Heart left ventricle (tissue), 16 donors: ENCODE measurements at regions not wholly inside any gene's neighbourhood (a gene's known extent, or its start where the extent isn't known, plus 50 kb on each side); places are given as distances from the start of the nearest gene placed in this dataset.
A peak's percentile ranks its signal among the peaks of the same experiment; 100 is the strongest.

Experiments
- ATAC-seq, 4 donors: fragments of 200-7000 bp; cut with Tn5 transposase; one replicate each; pipeline ENCODE4 v1.9.1; 2020 to 2022; ENCODE audit warnings: moderate library complexity in 4 of 4, mild to moderate bottlenecking in 3 of 4, moderate number of reproducible peaks in 1 of 4
- DNase-seq, 5 donors: peaks; one replicate each; pipeline ENCODE4 v3.0.0-alpha.2; 2020
- H3K27ac ChIP-seq, 12 donors: fragments of 200-600 bp; sonication (generic) in 4 of 12; one replicate each; pipeline versions ENCODE4 v1.5.0 to v1.8.0; 2016 to 2022; ENCODE audit warnings: mild to moderate bottlenecking in 2 of 12
- H3K27me3 ChIP-seq, 9 donors: fragments of 200-600 bp; sonication (generic) in 2 of 9; one replicate each; pipeline versions ENCODE4 v1.5.1 to v1.8.0; 2016 to 2022; ENCODE audit warnings: mild to moderate bottlenecking in 3 of 9
- H3K36me3 ChIP-seq, 9 donors: fragments of 200-600 bp; sonication (generic) in 2 of 9; one replicate each; pipeline versions ENCODE4 v1.5.0 to v1.8.0; 2018 to 2022; ENCODE audit warnings: mild to moderate bottlenecking in 2 of 9
- H3K4me1 ChIP-seq, 12 donors: fragments of 200-600 bp; sonication (generic) in 4 of 12; one replicate each; pipeline versions ENCODE4 v1.5.0 to v1.8.0; 2016 to 2022; ENCODE audit warnings: mild to moderate bottlenecking in 3 of 12
- H3K4me3 ChIP-seq, 12 donors: fragments of 200-600 bp; sonication (generic) in 4 of 12; one replicate each; pipeline versions ENCODE4 v1.5.0 to v1.8.0; 2017 to 2022; ENCODE audit warnings: mild to moderate bottlenecking in 9 of 12, moderate library complexity in 4 of 12
- H3K9me3 ChIP-seq, 12 donors: fragments of 200-600 bp; sonication (generic) in 4 of 12; one replicate each; pipeline versions ENCODE4 v1.5.0 to v1.8.0; 2016 to 2022; ENCODE audit warnings: mild to moderate bottlenecking in 1 of 12
- CTCF ChIP-seq, 12 donors: fragments of 200-600 bp; sonication (generic) in 4 of 12; IDR thresholded peaks; one replicate each; pipeline versions ENCODE4 v1.5.0 to v1.8.0; 2018 to 2022; ENCODE audit warnings: antibody characterized with exemption in 12 of 12, mild to moderate bottlenecking in 5 of 12
- POLR2A ChIP-seq, 2 donors: fragments of 450-650 bp; IDR thresholded peaks; one replicate each; pipeline ENCODE4 v1.6.1; 2017; ENCODE audit warnings: antibody characterized with exemption in 2 of 2, mild to moderate bottlenecking in 2 of 2, moderate library complexity in 2 of 2
- WGBS, 4 donors: extraction: QIAGEN DNeasy Blood & Tissue Kit in 2 of 4; methylation state at CpG; one replicate each; pipeline versions ENCODE4 v1.1.5 to v1.1.7; 2013 to 2018; 5-methylcytosine and 5-hydroxymethylcytosine counted together
- intact Hi-C, 10 donors: fragments of 100-400 bp; cut with DNase I; formaldehyde crosslinking; loops; one replicate each; pipeline versions ENCODE4 v1.11.1 to v1.14.2; 2022
- donor health status: ischemic (EF 13 %, LVEDD 7.1; RV severe dilation, severe dysfunction).
- donor health status: healthy with polysubstance abuse.
- donor health status: DM: no; HTN: yes; CAD: no.
- donor health status: DM: no; HTN: no; CAD: no.
- donor health status: ischemic (EF 25% LVEDD 6.9; RV normal size, moderate dysfunction).
- donor health status: ischemic (EF 25% LVEDD 5.7; RV mildly dilated, moderate dysfunction).
- donor health status: healthy.
- donor health status: DM: yes; HTN: yes; CAD: no.
- donor health status: ischemic (EF 35%, LVEDD 5.7; RV mildly dilated, moderate dysfunction).
- donor health status: nonischemic (EF 11% LVEDD 7.7; RV severe dilation, severe dysfunction).
- donor health status: DM: yes; HTN: yes; CAD: no.
- donor health status: PGD.
- donor health status: ischemic (EF 29% LVEDD 5.4; RV normal size, mild dysfunction).
- donor health status: nonischemic (EF 23%, LVEDD 6.1; RV moderate dilation, normal function).

GRCh38 chr9:75592586-75592985, 297.9 kb upstream of the PCSK5 start:
- Histone ChIP-seq H3K9me3 (peaks cover 0 to 6% (median 0%) of the 10 kb centered on the region in 12 donors), H3K4me1 (peaks cover 0 to 5% (median 0%) of the 10 kb centered on the region in 12 donors), H3K4me3 (no peak overlapping the region), H3K36me3 (no peaks in the 10 kb centered on the region), H3K27ac (no peak overlapping the region), H3K27me3 (no peaks in the 10 kb centered on the region)
- DNase-seq (no peak), ATAC-seq (no peak)
- intact Hi-C loops: no loop called here
- 84 to 96% (median 93%) methylated on average over 1 of the region's 1 CpG for WGBS, 4 donors
- TF ChIP-seq POLR2A (IDR thresholded peaks at IDR 0.05): no peak
- no peak for TF ChIP-seq CTCF (IDR thresholded peaks at IDR 0.05)

GRCh38 chr9:75593920-75594319, 296.6 kb upstream of the PCSK5 start:
- TF ChIP-seq CTCF (IDR thresholded peaks at IDR 0.05) (no peak), POLR2A (IDR thresholded peaks at IDR 0.05) (no peak)
- intact Hi-C loops: no loop called here

DNA sequence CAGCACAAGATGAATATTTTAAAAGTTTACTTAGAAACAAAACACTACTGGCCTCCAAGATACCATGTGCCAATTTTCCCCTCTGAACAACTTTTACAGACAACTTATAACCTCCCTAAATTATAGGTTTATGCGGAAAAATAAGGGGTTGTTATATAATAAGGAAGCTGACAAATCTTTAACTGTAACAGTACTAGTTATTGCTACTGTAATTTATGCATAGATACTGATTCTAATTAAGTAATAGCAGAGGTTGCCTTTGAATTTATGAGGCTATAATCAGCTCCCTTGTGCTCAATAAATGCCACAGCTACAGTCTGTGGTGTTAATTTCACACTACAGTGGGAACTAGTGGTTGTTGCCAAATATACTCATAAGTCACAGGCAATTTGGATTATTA, 291.3 kb upstream of the PCSK5 start:
- H3K36me3 ChIP-seq: no peaks in the 10 kb centered on the region
- TF ChIP-seq CTCF (IDR thresholded peaks at IDR 0.05) (no peak), POLR2A (IDR thresholded peaks at IDR 0.05) (no peak)
- intact Hi-C loops: no loop called here
- ATAC-seq: no peak
- 93 to 98% (median 97%) methylated on average over 1 of the region's 1 CpG for WGBS, 4 donors
- no peaks in the 10 kb centered on the region for H3K9me3 ChIP-seq
- no peak overlapping the region for H3K27ac ChIP-seq
- H3K27me3 ChIP-seq: no peaks in the 10 kb centered on the region
- H3K4me1 ChIP-seq: peaks cover 0 to 4% (median 0%) of the 10 kb centered on the region in 12 donors
- DNase-seq: no peak
- H3K4me3 ChIP-seq: no peak overlapping the region

More at GRCh38 chr9:75593920-75594319, 296.6 kb upstream of the PCSK5 start:
- ATAC-seq: no peak
- DNase-seq: no peak
- no peak overlapping the region for H3K4me3 ChIP-seq
- H3K4me1 ChIP-seq: peaks cover 0 to 5% (median 0%) of the 10 kb centered on the region in 12 donors
- H3K9me3 ChIP-seq: peaks cover 0 to 6% (median 0%) of the 10 kb centered on the region in 12 donors
- no peaks in the 10 kb centered on the region for H3K36me3 ChIP-seq
- no peak overlapping the region for H3K27ac ChIP-seq
- H3K27me3 ChIP-seq: no peaks in the 10 kb centered on the region

DNA sequence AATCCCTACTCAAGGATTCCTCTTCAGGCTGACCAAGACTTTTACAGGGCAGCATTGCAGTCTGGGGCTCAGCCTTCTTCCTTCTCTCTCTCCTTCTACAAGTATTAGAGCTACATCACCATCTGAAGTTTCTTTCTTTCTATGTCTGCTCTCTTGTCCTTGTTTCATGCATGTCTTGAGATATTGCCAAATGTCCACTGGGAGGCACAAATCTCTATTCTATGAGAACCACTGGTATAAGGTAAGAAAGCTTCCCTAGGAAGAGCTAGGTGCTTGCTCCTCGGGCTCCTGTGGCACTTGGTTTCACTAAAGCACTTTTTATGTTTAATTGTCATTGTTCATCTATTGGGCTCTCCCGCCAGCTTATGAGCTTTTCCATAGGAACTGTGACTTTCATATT, 289.2 kb upstream of the PCSK5 start:
- DNase-seq (no peak), ATAC-seq (no peak)
- Histone ChIP-seq H3K36me3 (no peaks in the 10 kb centered on the region), H3K27ac (no peak overlapping the region), H3K4me3 (no peak overlapping the region), H3K4me1 (peaks cover 0 to 7% (median 0%) of the 10 kb centered on the region in 12 donors), H3K27me3 (no peaks in the 10 kb centered on the region), H3K9me3 (no peaks in the 10 kb centered on the region)
- TF ChIP-seq POLR2A (IDR thresholded peaks at IDR 0.05) (no peak), CTCF (IDR thresholded peaks at IDR 0.05) (peak in 7 of 12 donors; percentile 5 to 30 (median 15))
- intact Hi-C loops: loop anchor here in 5 of 10 donors (5.0 to 10.0 kb wide), 6 partner anchors 251 to 704 kb away; no protein-coding TSS in a partner anchor
- WGBS, 4 donors: 78 to 87% (median 82%) methylated on average over 2 of the region's 2 CpGs
